B cell (primary cell): ENCODE measurements at regions not wholly inside any gene's neighbourhood (a gene's known extent, or its start where the extent isn't known, plus 50 kb on each side); places are given as distances from the start of the nearest gene placed in this dataset.

ENCODE experiments used
- ATAC-seq: fragments of 200-7000 bp; cut with Tn5 transposase; one replicate; pipeline ENCODE4 v1.10.0; 2021; ENCODE audit warnings: low read depth, mild to moderate bottlenecking, moderate number of reproducible peaks, moderate library complexity
- CTCF ChIA-PET: fragments of 350-600 bp; sonication (Branson Sonifier 250); formaldehyde crosslinking; loops from one replicate; lab custom pipeline; 2021; ENCODE audit warnings: antibody characterized with exemption, inconsistent platforms; lab: Charles Lee
- POLR2A ChIA-PET: fragments of 350-600 bp; sonication (Branson Sonifier 250); formaldehyde crosslinking; loops from one replicate; lab custom pipeline; 2021; ENCODE audit warnings: antibody characterized with exemption; lab: Charles Lee
- DNase-seq: peaks from one replicate; pipeline ENCODE4 v3.0.0; 2013
- H2AFZ ChIP-seq: 2 replicates; pipeline ENCODE4 v1.6.1; 2012; ENCODE audit warnings: mild to moderate bottlenecking, low read depth, low read length; ENCODE audit not compliant: insufficient read depth, poor library complexity, severe bottlenecking
- H3K27ac ChIP-seq, 2 donors: 1 replicate in 1 of 2; 2 replicates in 1 of 2; pipeline ENCODE4 v1.5.1; 2012 to 2013; ENCODE audit warnings: low read length in 2 of 2, mild to moderate bottlenecking in 2 of 2, moderate library complexity in 1 of 2
- H3K27me3 ChIP-seq, 4 experiments: fragments of 200-600 bp in 1 of 4; sonication (generic) in 1 of 4; replicated peaks in 1 of 4; 1 replicate in 2 of 4; 2 replicates in 2 of 4; pipeline versions ENCODE4 v1.6.1 to v1.7.0; 2013 to 2016; ENCODE audit warnings: low read length in 3 of 4, mild to moderate bottlenecking in 2 of 4, mixed read lengths in 1 of 4, moderate library complexity in 1 of 4; ENCODE audit not compliant: insufficient read depth in 4 of 4, control insufficient read depth in 3 of 4; ENCODE audit errors: control extremely low read depth in 1 of 4
- H3K36me3 ChIP-seq, 2 experiments: replicated peaks in 1 of 2; 1 replicate in 1 of 2; 2 replicates in 1 of 2; pipeline versions ENCODE4 v1.6.1 to v1.7.1; 2013; ENCODE audit warnings: low read length in 1 of 2; ENCODE audit not compliant: insufficient read depth in 2 of 2, control insufficient read depth in 1 of 2; ENCODE audit errors: control extremely low read depth in 1 of 2, extremely low read depth in 1 of 2
- H3K4me1 ChIP-seq, 2 donors: fragments of 200-600 bp in 1 of 2; sonication (generic) in 1 of 2; 1 replicate in 1 of 2; 2 replicates in 1 of 2; pipeline versions ENCODE4 v1.5.1 to v1.6.1; 2013 to 2017; ENCODE audit warnings: low read length in 2 of 2; ENCODE audit not compliant: control insufficient read depth in 2 of 2, insufficient read depth in 2 of 2
- H3K4me2 ChIP-seq: replicated peaks from 2 replicates; pipeline ENCODE3; 2012; ENCODE audit warnings: mild to moderate bottlenecking, low read depth, low read length; ENCODE audit not compliant: poor library complexity, severe bottlenecking
- H3K4me3 ChIP-seq, 5 experiments: fragments of 200-600 bp in 1 of 5; sonication (generic) in 1 of 5; 1 replicate in 3 of 5; 2 replicates in 2 of 5; pipeline versions ENCODE4 v1.5.1 to v1.7.0; 2011 to 2016; ENCODE audit warnings: low read length in 4 of 5, mild to moderate bottlenecking in 4 of 5, low read depth in 2 of 5, control low read depth in 1 of 5, moderate library complexity in 1 of 5; ENCODE audit not compliant: insufficient read depth in 1 of 5; ENCODE audit errors: control extremely low read depth in 1 of 5, extremely low read depth in 1 of 5
- H3K79me2 ChIP-seq: fragments of 200-600 bp; sonication (generic); one replicate; pipeline ENCODE4 v1.6.0; 2016; ENCODE audit warnings: low read length; ENCODE audit not compliant: control insufficient read depth, insufficient read depth
- H3K9ac ChIP-seq: fragments of 200-600 bp; sonication (generic); 2 replicates; pipeline ENCODE4 v1.6.1; 2017; ENCODE audit warnings: mild to moderate bottlenecking, low read length, moderate library complexity
- H3K9me3 ChIP-seq, 3 donors: one replicate each; pipeline versions ENCODE4 v1.6.1 to v1.7.1; 2013; ENCODE audit warnings: low read length in 2 of 3; ENCODE audit not compliant: control insufficient read depth in 2 of 3, insufficient read depth in 1 of 3; ENCODE audit errors: control extremely low read depth in 1 of 3
- H4K20me1 ChIP-seq: 2 replicates; pipeline ENCODE4 v1.6.0; 2012; ENCODE audit warnings: mild to moderate bottlenecking, low read length; ENCODE audit not compliant: insufficient read depth, control insufficient read depth, poor library complexity, severe bottlenecking
- H3K27ac Mint-ChIP-seq: one replicate; pipeline ENCODE4 v1.8.0; 2021; ENCODE audit warnings: mixed read lengths
- H3K27me3 Mint-ChIP-seq: one replicate; pipeline ENCODE4 v1.8.0; 2021; ENCODE audit warnings: mixed read lengths
- H3K4me1 Mint-ChIP-seq: one replicate; pipeline ENCODE4 v1.8.0; 2021; ENCODE audit warnings: mixed read lengths
- H3K4me3 Mint-ChIP-seq: one replicate; pipeline ENCODE4 v1.8.0; 2021; ENCODE audit warnings: mixed read lengths
- H3K9me3 Mint-ChIP-seq: one replicate; pipeline ENCODE4 v1.8.0; 2022; ENCODE audit warnings: mixed read lengths; ENCODE audit not compliant: insufficient read depth
- CTCF ChIP-seq: fragments of 200-600 bp; IDR thresholded peaks from one replicate; pipeline ENCODE4 v1.8.0; 2022; ENCODE audit warnings: antibody characterized with exemption, mild to moderate bottlenecking
- EZH2 ChIP-seq: IDR thresholded peaks from 2 replicates; pipeline ENCODE4 v1.6.1; 2012; ENCODE audit warnings: borderline replicate concordance, low read depth, mild to moderate bottlenecking, moderate library complexity, low read length; ENCODE audit not compliant: insufficient read depth, poor library complexity, severe bottlenecking
- WGBS: methylation state at CpG from one replicate; pipeline ENCODE4 v1.1.5; 2013; ENCODE audit warnings: missing lambda C conversion rate; ENCODE audit not compliant: insufficient coverage; 5-methylcytosine and 5-hydroxymethylcytosine counted together
- intact Hi-C: fragments of 100-400 bp; cut with micrococcal nuclease; formaldehyde crosslinking; loops from one replicate; pipeline ENCODE4 v1.10.0; 2022

GRCh38 chr4:27414887-27415731, 554.5 kb downstream of the STIM2 start:
- Histone ChIP-seq H3K27ac (no peak overlapping the region), H3K9me3 (peaks cover 0 to 8% (median 0%) of the 10 kb centered on the region in 3 donors), H3K4me1 (no peaks in the 10 kb centered on the region), H3K27me3 (no peaks in the 10 kb centered on the region), H3K4me2 (no peak overlapping the region), H2AFZ (no peak overlapping the region), H3K79me2 (no peaks in the 10 kb centered on the region), H4K20me1 (no peaks in the 10 kb centered on the region), H3K36me3 (no peaks in the 10 kb centered on the region), H3K9ac (no peak overlapping the region), H3K4me3 (no peak overlapping the region)
- POLR2A ChIA-PET: no interaction called here
- WGBS: 43% methylated on average over 2 of the region's 3 CpGs
- Mint-ChIP-seq H3K4me3 (no peak overlapping the region), H3K27me3 (no peaks in the 10 kb centered on the region), H3K9me3 (peaks cover 3% of the 10 kb centered on the region), H3K27ac (no peak overlapping the region), H3K4me1 (no peaks in the 10 kb centered on the region)
- ATAC-seq (no peak), DNase-seq (no peak)
- no peak for TF ChIP-seq EZH2
- TF ChIP-seq CTCF: no peak
- intact Hi-C loops: no loop called here
- CTCF ChIA-PET: no interaction called here

- Histone ChIP-seq H3K27ac (no peak overlapping the region), H3K9ac (no peak overlapping the region), H3K27me3 (no peaks in the 10 kb centered on the region), H3K36me3 (no peaks in the 10 kb centered on the region), H3K4me3 (no peak overlapping the region), H2AFZ (no peak overlapping the region), H3K4me2 (no peak overlapping the region), H3K4me1 (no peaks in the 10 kb centered on the region), H3K79me2 (no peaks in the 10 kb centered on the region), H3K9me3 (no peaks in the 10 kb centered on the region), H4K20me1 (no peaks in the 10 kb centered on the region)
- H3K4me3 Mint-ChIP-seq: no peak overlapping the region
- no peak overlapping the region for H3K27ac Mint-ChIP-seq
- CTCF ChIA-PET: no interaction called here
- no peak for TF ChIP-seq EZH2
- TF ChIP-seq CTCF: no peak
- WGBS: no CpG with 5 or more reads among the region's 1 CpG
- H3K4me1 Mint-ChIP-seq: no peaks in the 10 kb centered on the region
- H3K27me3 Mint-ChIP-seq: no peaks in the 10 kb centered on the region
- no peaks in the 10 kb centered on the region for H3K9me3 Mint-ChIP-seq
- DNase-seq: no peak
- intact Hi-C loops: no loop called here
- ATAC-seq: no peak
- POLR2A ChIA-PET: no interaction called here
These were observed 568.0 kb downstream of the STIM2 start for GRCh38 chr4:27428661-27429060.
